ENCODE measurements at regions not wholly inside any gene's neighbourhood (a gene's known extent, or its start where the extent isn't known, plus 50 kb on each side); places are given as distances from the start of the nearest gene placed in this dataset.

- Histone ChIP-seq H3K27me3 (replicated peaks; ENCODE audit: control insufficient read depth, insufficient read depth, low read length) (no peaks in the 10 kb centered on the region), H3K4me3 (replicated peaks; ENCODE audit: low read depth, low read length) (no peak overlapping the region), H3K36me3 (ENCODE audit: control insufficient read depth, insufficient read depth, low read length) (no peaks in the 10 kb centered on the region)
- no peak for DNase-seq (ENCODE audit: extremely low read depth, insufficient read length)
- TF ChIP-seq, protein P1, sequence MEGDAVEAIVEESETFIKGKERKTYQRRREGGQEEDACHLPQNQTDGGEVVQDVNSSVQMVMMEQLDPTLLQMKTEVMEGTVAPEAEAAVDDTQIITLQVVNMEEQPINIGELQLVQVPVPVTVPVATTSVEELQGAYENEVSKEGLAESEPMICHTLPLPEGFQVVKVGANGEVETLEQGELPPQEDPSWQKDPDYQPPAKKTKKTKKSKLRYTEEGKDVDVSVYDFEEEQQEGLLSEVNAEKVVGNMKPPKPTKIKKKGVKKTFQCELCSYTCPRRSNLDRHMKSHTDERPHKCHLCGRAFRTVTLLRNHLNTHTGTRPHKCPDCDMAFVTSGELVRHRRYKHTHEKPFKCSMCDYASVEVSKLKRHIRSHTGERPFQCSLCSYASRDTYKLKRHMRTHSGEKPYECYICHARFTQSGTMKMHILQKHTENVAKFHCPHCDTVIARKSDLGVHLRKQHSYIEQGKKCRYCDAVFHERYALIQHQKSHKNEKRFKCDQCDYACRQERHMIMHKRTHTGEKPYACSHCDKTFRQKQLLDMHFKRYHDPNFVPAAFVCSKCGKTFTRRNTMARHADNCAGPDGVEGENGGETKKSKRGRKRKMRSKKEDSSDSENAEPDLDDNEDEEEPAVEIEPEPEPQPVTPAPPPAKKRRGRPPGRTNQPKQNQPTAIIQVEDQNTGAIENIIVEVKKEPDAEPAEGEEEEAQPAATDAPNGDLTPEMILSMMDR (IDR thresholded peaks at IDR 0.05; ENCODE audit: insufficient read depth, low read length, poor library complexity, severe bottlenecking), result no peak
Measured at GRCh38 chr5:163612358-163613149, 107.1 kb downstream of the MAT2B start.

- DNase-seq (ENCODE audit: extremely low read depth, insufficient read length), result no peak
- no peak overlapping the region for H3K4me3 ChIP-seq (replicated peaks; ENCODE audit: low read depth, low read length)
- no peaks in the 10 kb centered on the region for H3K36me3 ChIP-seq (ENCODE audit: control insufficient read depth, insufficient read depth, low read length)
- H3K27me3 ChIP-seq (replicated peaks; ENCODE audit: control insufficient read depth, insufficient read depth, low read length), result no peaks in the 10 kb centered on the region
- TF ChIP-seq, protein P1 (IDR thresholded peaks at IDR 0.05; ENCODE audit: insufficient read depth, low read length, poor library complexity, severe bottlenecking), result no peak
Measured at GRCh38 chr5:163613150-163613442, 107.7 kb downstream of the MAT2B start.

- no peak for DNase-seq (ENCODE audit: extremely low read depth, insufficient read length)
- TF ChIP-seq, protein P1 (IDR thresholded peaks at IDR 0.05; ENCODE audit: insufficient read depth, low read length, poor library complexity, severe bottlenecking), result no peak
- H3K27me3 ChIP-seq (replicated peaks; ENCODE audit: control insufficient read depth, insufficient read depth, low read length), result no peaks in the 10 kb centered on the region
- no peak overlapping the region for H3K4me3 ChIP-seq (replicated peaks; ENCODE audit: low read depth, low read length)
- no peaks in the 10 kb centered on the region for H3K36me3 ChIP-seq (ENCODE audit: control insufficient read depth, insufficient read depth, low read length)
Measured at GRCh38 chr5:163614787-163615186, 109.4 kb downstream of the MAT2B start.

DNA sequence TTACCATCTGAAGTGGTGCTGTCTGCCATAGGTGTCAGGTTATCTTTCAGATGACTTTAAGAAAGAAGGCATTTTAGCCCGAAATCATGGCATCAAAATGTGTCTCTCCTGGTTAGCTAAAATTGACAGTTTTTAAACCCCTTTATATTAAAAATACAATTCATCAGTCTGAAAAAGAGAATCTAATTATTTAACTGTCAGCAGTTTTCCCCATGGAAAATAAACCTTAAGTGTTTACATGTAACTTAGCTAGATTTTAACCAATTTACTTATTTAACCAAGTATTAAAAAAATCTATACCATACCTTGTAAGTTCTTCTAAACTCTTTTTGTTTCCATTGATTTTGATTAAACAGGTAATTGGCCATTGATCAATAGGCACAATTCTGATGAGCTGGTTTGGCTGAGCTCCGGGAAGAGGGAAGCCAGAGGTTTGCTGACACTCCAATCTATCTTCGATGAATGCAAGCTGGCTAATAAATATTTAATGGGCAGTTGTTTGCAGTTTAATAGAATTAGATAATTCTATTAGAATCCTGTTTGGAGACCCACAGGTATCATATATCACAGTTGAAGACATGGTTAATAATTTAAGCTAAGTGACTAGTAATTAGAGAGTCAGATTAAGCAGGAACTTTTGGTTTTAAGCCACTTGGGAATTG is 114.0 kb downstream of the MAT2B start:
- DNase-seq (ENCODE audit: extremely low read depth, insufficient read length), result no peak
- TF ChIP-seq, protein P1 (IDR thresholded peaks at IDR 0.05; ENCODE audit: insufficient read depth, low read length, poor library complexity, severe bottlenecking), result no peak
- Histone ChIP-seq H3K36me3 (ENCODE audit: control insufficient read depth, insufficient read depth, low read length) (no peaks in the 10 kb centered on the region), H3K27me3 (replicated peaks; ENCODE audit: control insufficient read depth, insufficient read depth, low read length) (no peaks in the 10 kb centered on the region), H3K4me3 (replicated peaks; ENCODE audit: low read depth, low read length) (no peak overlapping the region)

- Histone ChIP-seq H3K27me3 (replicated peaks; ENCODE audit: control insufficient read depth, insufficient read depth, low read length) (no peaks in the 10 kb centered on the region), H3K4me3 (replicated peaks; ENCODE audit: low read depth, low read length) (no peak overlapping the region), H3K36me3 (ENCODE audit: control insufficient read depth, insufficient read depth, low read length) (no peaks in the 10 kb centered on the region)
- TF ChIP-seq, protein P1 (IDR thresholded peaks at IDR 0.05; ENCODE audit: insufficient read depth, low read length, poor library complexity, severe bottlenecking), result no peak
- DNase-seq (ENCODE audit: extremely low read depth, insufficient read length), result no peak
Measured at GRCh38 chr5:163619951-163620350, 114.5 kb downstream of the MAT2B start.
